ENCODE measurements at regions not wholly inside any gene's neighbourhood (a gene's known extent, or its start where the extent isn't known, plus 50 kb on each side); places are given as distances from the start of the nearest gene placed in this dataset.

- no peak for TF ChIP-seq GATA3 (IDR thresholded peaks at IDR 0.05; ENCODE audit: low read depth, low read length)
- TF ChIP-seq GATA2 (IDR thresholded peaks at IDR 0.05; ENCODE audit: low read depth, low read length), result no peak
These were observed 478.8 kb downstream of the ADCYAP1 start for GRCh38 chr18:1383465-1383864.
